ENCODE measurements at regions not wholly inside any gene's neighbourhood (a gene's known extent, or its start where the extent isn't known, plus 50 kb on each side); places are given as distances from the start of the nearest gene placed in this dataset.

- WGBS (ENCODE audit: low lambda C conversion rate): 3% methylated on average over 5 of the region's 5 CpGs
- Histone ChIP-seq H3K4me2 (no peak overlapping the region), H3K36me3 (replicated peaks in 1 of 2; ENCODE audit: control insufficient read depth in 1 of 2, insufficient read depth in 2 of 2, low read length in 1 of 2) (no peaks in the 10 kb centered on the region), H4K20me1 (ENCODE audit: insufficient read depth) (no peaks in the 10 kb centered on the region), H3K79me2 (ENCODE audit: insufficient read depth) (no peaks in the 10 kb centered on the region), H3K4me1 (ENCODE audit: control insufficient read depth in 1 of 2, insufficient read depth in 2 of 2, low read depth in 1 of 2, low read length in 1 of 2) (no peaks in the 10 kb centered on the region), H3K9me2 (no peaks in the 10 kb centered on the region), H3K4me3 (ENCODE audit: low read depth in 2 of 2, low read length in 1 of 2) (no peak overlapping the region), H3K27ac (ENCODE audit: low read depth in 2 of 2, low read length in 1 of 2) (no peak overlapping the region), H3K27me3 (ENCODE audit: insufficient read depth) (no peaks in the 10 kb centered on the region; the same call in 1 of the 2 replicates), H3K9ac (no peak overlapping the region), H3F3A (replicated peaks; ENCODE audit: insufficient read depth) (no peaks in the 10 kb centered on the region), H2AFZ (ENCODE audit: low read depth) (no peak overlapping the region), H3K9me3 (no peaks in the 10 kb centered on the region)
- no peak for DNase-seq
- ChIA-PET POLR2A (no interaction called here), CTCF (no interaction called here)
- no peak for TF ChIP-seq TAF1 (IDR thresholded peaks at IDR 0.05; ENCODE audit: borderline replicate concordance, low read depth, low read length)
- no peak for TF ChIP-seq GABPA (IDR thresholded peaks at IDR 0.05; ENCODE audit: low read depth)
- no peak for TF ChIP-seq JUND (IDR thresholded peaks at IDR 0.05)
- TF ChIP-seq PBX3 (IDR thresholded peaks at IDR 0.05): no peak
- TF ChIP-seq YY1 (IDR thresholded peaks at IDR 0.05; ENCODE audit: low read depth): no peak
- TF ChIP-seq CHD2 (IDR thresholded peaks at IDR 0.05; ENCODE audit: low read length, partially characterized antibody): no peak
- TF ChIP-seq GATA2 (CRISPR knock-in tag; IDR thresholded peaks at IDR 0.05): no peak
- TF ChIP-seq RXRA (IDR thresholded peaks at IDR 0.05; ENCODE audit: borderline replicate concordance, low read depth): no peak
- no peak for TF ChIP-seq ZBTB33 (IDR thresholded peaks at IDR 0.05; ENCODE audit: borderline replicate concordance, low read depth)
- no peak for TF ChIP-seq SMC3 (IDR thresholded peaks at IDR 0.05; ENCODE audit: low read depth, low read length)
- no peak for TF ChIP-seq TEAD4 (IDR thresholded peaks at IDR 0.05; ENCODE audit: borderline replicate concordance, insufficient read depth)
- no peak for TF ChIP-seq USF2 (IDR thresholded peaks at IDR 0.05; ENCODE audit: borderline replicate concordance, low read depth, low read length)
- TF ChIP-seq POLR2AphosphoS5 (IDR thresholded peaks at IDR 0.05; ENCODE audit: low read depth, low read length): no peak
- no peak for TF ChIP-seq REST (IDR thresholded peaks at IDR 0.05; ENCODE audit: low read depth, low read length)
- no peak for TF ChIP-seq MAX (IDR thresholded peaks at IDR 0.05; ENCODE audit: low read depth)
- no peak for TF ChIP-seq FOXM1 (IDR thresholded peaks at IDR 0.05; ENCODE audit: low read depth)
- TF ChIP-seq TCF12 (IDR thresholded peaks at IDR 0.05): no peak
- TF ChIP-seq IRF3 (IDR thresholded peaks at IDR 0.05; ENCODE audit: low read depth, low read length): no peak
- no peak for TF ChIP-seq ELF1 (IDR thresholded peaks at IDR 0.05)
- TF ChIP-seq USF1 (IDR thresholded peaks at IDR 0.05; ENCODE audit: borderline replicate concordance, low read depth): no peak
These were observed 394.2 kb upstream of the IRX2 start for GRCh38 chr5:3145641-3146040.
